B cell (primary cell): ENCODE measurements at regions not wholly inside any gene's neighbourhood (a gene's known extent, or its start where the extent isn't known, plus 50 kb on each side); places are given as distances from the start of the nearest gene placed in this dataset.

Source experiments
- ATAC-seq: fragments of 200-7000 bp; cut with Tn5 transposase; one replicate; pipeline ENCODE4 v1.10.0; 2021; ENCODE audit warnings: low read depth, mild to moderate bottlenecking, moderate number of reproducible peaks, moderate library complexity
- CTCF ChIA-PET: fragments of 350-600 bp; sonication (Branson Sonifier 250); formaldehyde crosslinking; loops from one replicate; lab custom pipeline; 2021; ENCODE audit warnings: antibody characterized with exemption, inconsistent platforms; lab: Charles Lee
- POLR2A ChIA-PET: fragments of 350-600 bp; sonication (Branson Sonifier 250); formaldehyde crosslinking; loops from one replicate; lab custom pipeline; 2021; ENCODE audit warnings: antibody characterized with exemption; lab: Charles Lee
- DNase-seq: peaks from one replicate; pipeline ENCODE4 v3.0.0; 2013
- H2AFZ ChIP-seq: 2 replicates; pipeline ENCODE4 v1.6.1; 2012; ENCODE audit warnings: mild to moderate bottlenecking, low read depth, low read length; ENCODE audit not compliant: insufficient read depth, poor library complexity, severe bottlenecking
- H3K27ac ChIP-seq, 2 donors: 1 replicate in 1 of 2; 2 replicates in 1 of 2; pipeline ENCODE4 v1.5.1; 2012 to 2013; ENCODE audit warnings: low read length in 2 of 2, mild to moderate bottlenecking in 2 of 2, moderate library complexity in 1 of 2
- H3K27me3 ChIP-seq, 4 experiments: fragments of 200-600 bp in 1 of 4; sonication (generic) in 1 of 4; replicated peaks in 1 of 4; 1 replicate in 2 of 4; 2 replicates in 2 of 4; pipeline versions ENCODE4 v1.6.1 to v1.7.0; 2013 to 2016; ENCODE audit warnings: low read length in 3 of 4, mild to moderate bottlenecking in 2 of 4, mixed read lengths in 1 of 4, moderate library complexity in 1 of 4; ENCODE audit not compliant: insufficient read depth in 4 of 4, control insufficient read depth in 3 of 4; ENCODE audit errors: control extremely low read depth in 1 of 4
- H3K36me3 ChIP-seq, 2 experiments: replicated peaks in 1 of 2; 1 replicate in 1 of 2; 2 replicates in 1 of 2; pipeline versions ENCODE4 v1.6.1 to v1.7.1; 2013; ENCODE audit warnings: low read length in 1 of 2; ENCODE audit not compliant: insufficient read depth in 2 of 2, control insufficient read depth in 1 of 2; ENCODE audit errors: control extremely low read depth in 1 of 2, extremely low read depth in 1 of 2
- H3K4me1 ChIP-seq, 2 donors: fragments of 200-600 bp in 1 of 2; sonication (generic) in 1 of 2; 1 replicate in 1 of 2; 2 replicates in 1 of 2; pipeline versions ENCODE4 v1.5.1 to v1.6.1; 2013 to 2017; ENCODE audit warnings: low read length in 2 of 2; ENCODE audit not compliant: control insufficient read depth in 2 of 2, insufficient read depth in 2 of 2
- H3K4me2 ChIP-seq: replicated peaks from 2 replicates; pipeline ENCODE3; 2012; ENCODE audit warnings: mild to moderate bottlenecking, low read depth, low read length; ENCODE audit not compliant: poor library complexity, severe bottlenecking
- H3K4me3 ChIP-seq, 5 experiments: fragments of 200-600 bp in 1 of 5; sonication (generic) in 1 of 5; 1 replicate in 3 of 5; 2 replicates in 2 of 5; pipeline versions ENCODE4 v1.5.1 to v1.7.0; 2011 to 2016; ENCODE audit warnings: low read length in 4 of 5, mild to moderate bottlenecking in 4 of 5, low read depth in 2 of 5, control low read depth in 1 of 5, moderate library complexity in 1 of 5; ENCODE audit not compliant: insufficient read depth in 1 of 5; ENCODE audit errors: control extremely low read depth in 1 of 5, extremely low read depth in 1 of 5
- H3K79me2 ChIP-seq: fragments of 200-600 bp; sonication (generic); one replicate; pipeline ENCODE4 v1.6.0; 2016; ENCODE audit warnings: low read length; ENCODE audit not compliant: control insufficient read depth, insufficient read depth
- H3K9ac ChIP-seq: fragments of 200-600 bp; sonication (generic); 2 replicates; pipeline ENCODE4 v1.6.1; 2017; ENCODE audit warnings: mild to moderate bottlenecking, low read length, moderate library complexity
- H3K9me3 ChIP-seq, 3 donors: one replicate each; pipeline versions ENCODE4 v1.6.1 to v1.7.1; 2013; ENCODE audit warnings: low read length in 2 of 3; ENCODE audit not compliant: control insufficient read depth in 2 of 3, insufficient read depth in 1 of 3; ENCODE audit errors: control extremely low read depth in 1 of 3
- H4K20me1 ChIP-seq: 2 replicates; pipeline ENCODE4 v1.6.0; 2012; ENCODE audit warnings: mild to moderate bottlenecking, low read length; ENCODE audit not compliant: insufficient read depth, control insufficient read depth, poor library complexity, severe bottlenecking
- H3K27ac Mint-ChIP-seq: one replicate; pipeline ENCODE4 v1.8.0; 2021; ENCODE audit warnings: mixed read lengths
- H3K27me3 Mint-ChIP-seq: one replicate; pipeline ENCODE4 v1.8.0; 2021; ENCODE audit warnings: mixed read lengths
- H3K4me1 Mint-ChIP-seq: one replicate; pipeline ENCODE4 v1.8.0; 2021; ENCODE audit warnings: mixed read lengths
- H3K4me3 Mint-ChIP-seq: one replicate; pipeline ENCODE4 v1.8.0; 2021; ENCODE audit warnings: mixed read lengths
- H3K9me3 Mint-ChIP-seq: one replicate; pipeline ENCODE4 v1.8.0; 2022; ENCODE audit warnings: mixed read lengths; ENCODE audit not compliant: insufficient read depth
- CTCF ChIP-seq: fragments of 200-600 bp; IDR thresholded peaks from one replicate; pipeline ENCODE4 v1.8.0; 2022; ENCODE audit warnings: antibody characterized with exemption, mild to moderate bottlenecking
- EZH2 ChIP-seq: IDR thresholded peaks from 2 replicates; pipeline ENCODE4 v1.6.1; 2012; ENCODE audit warnings: borderline replicate concordance, low read depth, mild to moderate bottlenecking, moderate library complexity, low read length; ENCODE audit not compliant: insufficient read depth, poor library complexity, severe bottlenecking
- intact Hi-C: fragments of 100-400 bp; cut with micrococcal nuclease; formaldehyde crosslinking; loops from one replicate; pipeline ENCODE4 v1.10.0; 2022

- ChIA-PET POLR2A (no interaction called here), CTCF (no interaction called here)
- intact Hi-C loops: no loop called here
- H3K27ac Mint-ChIP-seq: no peak overlapping the region
- Histone ChIP-seq H3K36me3 (no peaks in the 10 kb centered on the region), H3K4me3 (no peak overlapping the region), H3K9me3 (no peaks in the 10 kb centered on the region), H3K79me2 (no peaks in the 10 kb centered on the region), H3K9ac (no peak overlapping the region), H3K27me3 (no peaks in the 10 kb centered on the region), H3K4me2 (no peak overlapping the region), H3K27ac (no peak overlapping the region), H2AFZ (no peak overlapping the region), H4K20me1 (no peaks in the 10 kb centered on the region), H3K4me1 (no peaks in the 10 kb centered on the region)
- no peaks in the 10 kb centered on the region for H3K4me1 Mint-ChIP-seq
- no peak for DNase-seq
- no peaks in the 10 kb centered on the region for H3K27me3 Mint-ChIP-seq
- H3K9me3 Mint-ChIP-seq: no peaks in the 10 kb centered on the region
- no peak overlapping the region for H3K4me3 Mint-ChIP-seq
- no peak for TF ChIP-seq EZH2
- no peak for TF ChIP-seq CTCF
- ATAC-seq: no peak
Observed at GRCh38 chr4:138400066-138400465, 157.9 kb upstream of the SLC7A11 start.

GRCh38 chr4:138399081-138399480 lies 156.9 kb upstream of the SLC7A11 start:
- no peak overlapping the region for H3K4me3 Mint-ChIP-seq
- H4K20me1 ChIP-seq: no peaks in the 10 kb centered on the region
- ATAC-seq (no peak), DNase-seq (no peak)
- no peaks in the 10 kb centered on the region for H3K4me1 Mint-ChIP-seq
- no peaks in the 10 kb centered on the region for H3K27me3 ChIP-seq
- intact Hi-C loops: no loop called here
- no peaks in the 10 kb centered on the region for H3K79me2 ChIP-seq
- ChIA-PET POLR2A (no interaction called here), CTCF (no interaction called here)
- no peak overlapping the region for H3K9ac ChIP-seq
- no peak overlapping the region for H3K27ac ChIP-seq
- no peak overlapping the region for H3K4me3 ChIP-seq
- H3K9me3 ChIP-seq: no peaks in the 10 kb centered on the region
- no peak overlapping the region for H2AFZ ChIP-seq
- no peak overlapping the region for H3K27ac Mint-ChIP-seq
- no peak overlapping the region for H3K4me2 ChIP-seq
- no peaks in the 10 kb centered on the region for H3K27me3 Mint-ChIP-seq
- no peaks in the 10 kb centered on the region for H3K36me3 ChIP-seq
- no peaks in the 10 kb centered on the region for H3K9me3 Mint-ChIP-seq
- no peak for TF ChIP-seq CTCF
- no peak for TF ChIP-seq EZH2
- H3K4me1 ChIP-seq: no peaks in the 10 kb centered on the region
